ENCODE measurements at regions not wholly inside any gene's neighbourhood (a gene's known extent, or its start where the extent isn't known, plus 50 kb on each side); places are given as distances from the start of the nearest gene placed in this dataset.

- Histone ChIP-seq H3K9me3 (no peaks in the 10 kb centered on the region), H3K27me3 (no peaks in the 10 kb centered on the region)
- intact Hi-C loops (cut with DNase I) = no loop called here
These were observed 73.0 kb upstream of the ARL4C start for GRCh38 chr2:234569776-234570430.

GRCh38 chr2:234566622-234567021 is 69.7 kb upstream of the ARL4C start:
- Histone ChIP-seq H3K4me1 (no peaks in the 10 kb centered on the region), H3K9me3 (no peaks in the 10 kb centered on the region), H3K4me3 (no peak overlapping the region), H3K36me3 (no peaks in the 10 kb centered on the region), H3K27ac (no peak overlapping the region), H3K27me3 (no peaks in the 10 kb centered on the region)
- DNase-seq (ENCODE audit: extremely low spot score in 2 of 2) = no peak
- TF ChIP-seq CTCF (IDR thresholded peaks at IDR 0.05) (no peak), POLR2A (IDR thresholded peaks at IDR 0.05) (no peak), POLR2AphosphoS5 (IDR thresholded peaks at IDR 0.05; ENCODE audit: insufficient read depth in 1 of 2, low read depth in 1 of 2) (no peak)
- intact Hi-C loops (cut with DNase I) = no loop called here

More at GRCh38 chr2:234569776-234570430, 73.0 kb upstream of the ARL4C start:
- no peak for TF ChIP-seq POLR2A (IDR thresholded peaks at IDR 0.05)
- H3K4me1 ChIP-seq = no peaks in the 10 kb centered on the region
- H3K27ac ChIP-seq = no peak overlapping the region
- no peak overlapping the region for H3K4me3 ChIP-seq
- DNase-seq (ENCODE audit: extremely low spot score in 2 of 2) = no peak
- no peaks in the 10 kb centered on the region for H3K36me3 ChIP-seq

GRCh38 chr2:234565842-234566619 is 69.2 kb upstream of the ARL4C start:
- DNase-seq (ENCODE audit: extremely low spot score in 2 of 2) = no peak
- H3K4me3 ChIP-seq = no peak overlapping the region
- H3K27ac ChIP-seq = no peak overlapping the region
- TF ChIP-seq POLR2AphosphoS5 (IDR thresholded peaks at IDR 0.05; ENCODE audit: insufficient read depth in 1 of 2, low read depth in 1 of 2) (no peak), POLR2A (IDR thresholded peaks at IDR 0.05) (no peak), CTCF (IDR thresholded peaks at IDR 0.05) (no peak)
- no peaks in the 10 kb centered on the region for H3K36me3 ChIP-seq
- H3K4me1 ChIP-seq = no peaks in the 10 kb centered on the region
- no peaks in the 10 kb centered on the region for H3K27me3 ChIP-seq
- intact Hi-C loops (cut with DNase I) = no loop called here
- H3K9me3 ChIP-seq = no peaks in the 10 kb centered on the region

- intact Hi-C loops (cut with DNase I) = no loop called here
- Histone ChIP-seq H3K9me3 (no peaks in the 10 kb centered on the region), H3K27me3 (no peaks in the 10 kb centered on the region), H3K4me1 (no peaks in the 10 kb centered on the region), H3K36me3 (no peaks in the 10 kb centered on the region), H3K4me3 (no peak overlapping the region), H3K27ac (no peak overlapping the region)
- no peak for DNase-seq (ENCODE audit: extremely low spot score in 2 of 2)
- no peak for TF ChIP-seq POLR2AphosphoS5 (IDR thresholded peaks at IDR 0.05; ENCODE audit: insufficient read depth in 1 of 2, low read depth in 1 of 2)
- TF ChIP-seq CTCF (IDR thresholded peaks at IDR 0.05) = no peak
- TF ChIP-seq POLR2A (IDR thresholded peaks at IDR 0.05) = no peak
These were observed 68.3 kb upstream of the ARL4C start for GRCh38 chr2:234565201-234565600.

- Histone ChIP-seq H3K4me3 (no peak overlapping the region), H3K36me3 (no peaks in the 10 kb centered on the region), H3K27ac (no peak overlapping the region), H3K9me3 (no peaks in the 10 kb centered on the region), H3K4me1 (no peaks in the 10 kb centered on the region), H3K27me3 (no peaks in the 10 kb centered on the region)
- DNase-seq (ENCODE audit: extremely low spot score in 2 of 2) = no peak
- TF ChIP-seq CTCF (IDR thresholded peaks at IDR 0.05) = no peak
- TF ChIP-seq POLR2A (IDR thresholded peaks at IDR 0.05) = no peak
- no peak for TF ChIP-seq POLR2AphosphoS5 (IDR thresholded peaks at IDR 0.05; ENCODE audit: insufficient read depth in 1 of 2, low read depth in 1 of 2)
- intact Hi-C loops (cut with DNase I) = no loop called here
These were observed 67.8 kb upstream of the ARL4C start for GRCh38 chr2:234564699-234565098.

Data from vagina (tissue), 2 donors.